ENCODE measurements at regions not wholly inside any gene's neighbourhood (a gene's known extent, or its start where the extent isn't known, plus 50 kb on each side); places are given as distances from the start of the nearest gene placed in this dataset.

- H3K27ac ChIP-seq (ENCODE audit: insufficient read depth in 1 of 2, low read depth in 1 of 2, low read length in 2 of 2, poor library complexity in 1 of 2, severe bottlenecking in 2 of 2): no peak overlapping the region
- WGBS (ENCODE audit: insufficient coverage): 0% methylated on average over 1 of the region's 1 CpG
- no peaks in the 10 kb centered on the region for H3K9me3 ChIP-seq (ENCODE audit: control extremely low read depth in 1 of 5, control insufficient read depth in 4 of 5, insufficient read depth in 2 of 5, low read depth in 1 of 5, low read length in 4 of 5)
- H3K27me3 ChIP-seq (replicated peaks in 2 of 5; ENCODE audit: control insufficient read depth in 4 of 5, insufficient read depth in 5 of 5, low read length in 4 of 5): peaks cover 9 to 73% (median 23%) of the 10 kb centered on the region in 5 experiments
- POLR2A ChIA-PET: no interaction called here
- no peak for DNase-seq
- peaks cover 2 to 13% (median 12%) of the 10 kb centered on the region in 4 experiments for H3K4me1 ChIP-seq (ENCODE audit: control extremely low read depth in 1 of 4, control insufficient read depth in 4 of 4, insufficient read depth in 4 of 4, low read length in 3 of 4)
- H3K4me3 ChIP-seq (ENCODE audit: control insufficient read depth in 1 of 7, extremely low read depth in 1 of 7, insufficient read depth in 4 of 7, low read depth in 2 of 7, low read length in 6 of 7): no peak overlapping the region
- no peaks in the 10 kb centered on the region for H3K36me3 ChIP-seq (ENCODE audit: control insufficient read depth in 4 of 4, insufficient read depth in 4 of 4, low read length in 3 of 4)
- CTCF ChIA-PET: interaction anchor here (0.6 to 4.8 kb wide), 11 partner anchors 13 to 1474 kb away, joined by 3 to 30 read pairs (median 4); no protein-coding TSS in a partner anchor
These were observed 109.4 kb upstream of the ATP11B start for GRCh38 chr3:182683858-182684257.

DNA sequence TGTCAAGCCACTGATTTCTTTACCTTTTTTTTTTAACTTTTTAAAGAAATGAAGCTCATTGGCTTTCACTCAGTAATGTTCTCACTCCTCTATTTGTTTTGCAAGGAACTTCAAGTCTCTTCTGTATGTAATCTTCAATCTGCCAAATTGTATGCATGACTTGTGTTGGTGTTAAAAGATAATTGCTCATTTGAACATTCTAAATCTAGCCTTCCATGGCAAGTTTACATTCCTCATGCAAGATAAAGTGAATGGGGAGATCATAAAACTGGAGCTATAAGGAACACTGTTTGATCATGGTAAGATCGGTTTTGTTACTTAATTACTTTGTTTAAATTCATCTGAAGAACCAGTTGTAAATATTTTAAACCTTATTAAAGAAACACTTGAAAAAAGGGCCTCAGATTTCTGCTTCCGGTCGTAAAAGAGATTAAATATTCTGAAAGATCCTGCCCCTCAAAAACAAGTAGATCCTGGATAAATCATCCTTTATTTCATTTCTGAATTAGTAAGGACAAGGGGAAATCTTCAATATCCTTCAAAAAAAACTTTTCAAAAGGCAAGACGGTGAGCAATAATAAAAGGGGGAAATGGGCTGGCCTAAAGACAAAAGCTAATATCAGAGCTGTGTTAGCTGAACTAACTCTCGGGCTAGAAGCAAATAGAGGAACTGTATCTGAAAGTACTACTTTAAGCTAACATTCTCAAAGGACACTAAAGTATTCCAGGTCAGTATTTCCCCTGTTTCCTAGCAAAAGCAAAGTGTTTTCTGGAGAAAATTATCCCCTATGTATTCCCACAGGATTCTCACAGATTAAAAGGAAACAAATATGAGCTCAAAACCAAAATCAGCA is 107.0 kb upstream of the ATP11B start:
- ChIA-PET POLR2A (no interaction called here), CTCF (interaction anchor here (0.8 to 4.8 kb wide), 6 partner anchors 8 to 1360 kb away, joined by 3 to 30 read pairs (median 3); no protein-coding TSS in a partner anchor)
- no peaks in the 10 kb centered on the region for H3K36me3 ChIP-seq (ENCODE audit: control insufficient read depth in 4 of 4, insufficient read depth in 4 of 4, low read length in 3 of 4)
- no peaks in the 10 kb centered on the region for H3K9me3 ChIP-seq (ENCODE audit: control extremely low read depth in 1 of 5, control insufficient read depth in 4 of 5, insufficient read depth in 2 of 5, low read depth in 1 of 5, low read length in 4 of 5)
- H3K27ac ChIP-seq (ENCODE audit: insufficient read depth in 1 of 2, low read depth in 1 of 2, low read length in 2 of 2, poor library complexity in 1 of 2, severe bottlenecking in 2 of 2): no peak overlapping the region
- WGBS (ENCODE audit: insufficient coverage): 42% methylated on average over 2 of the region's 5 CpGs
- H3K27me3 ChIP-seq (replicated peaks in 2 of 5; ENCODE audit: control insufficient read depth in 4 of 5, insufficient read depth in 5 of 5, low read length in 4 of 5): peaks cover 4 to 62% (median 23%) of the 10 kb centered on the region in 5 experiments
- H3K4me1 ChIP-seq (ENCODE audit: control extremely low read depth in 1 of 4, control insufficient read depth in 4 of 4, insufficient read depth in 4 of 4, low read length in 3 of 4): peaks cover 2 to 13% (median 12%) of the 10 kb centered on the region in 4 experiments
- no peak overlapping the region for H3K4me3 ChIP-seq (ENCODE audit: control insufficient read depth in 1 of 7, extremely low read depth in 1 of 7, insufficient read depth in 4 of 7, low read depth in 2 of 7, low read length in 6 of 7)
- peak in 1 of 3 donors; percentile 17 for DNase-seq

- 83% methylated on average over 1 of the region's 2 CpGs for WGBS (ENCODE audit: insufficient coverage)
- H3K27ac ChIP-seq (ENCODE audit: insufficient read depth in 1 of 2, low read depth in 1 of 2, low read length in 2 of 2, poor library complexity in 1 of 2, severe bottlenecking in 2 of 2): no peak overlapping the region
- CTCF ChIA-PET: no interaction called here
- no peaks in the 10 kb centered on the region for H3K36me3 ChIP-seq (ENCODE audit: control insufficient read depth in 4 of 4, insufficient read depth in 4 of 4, low read length in 3 of 4)
- H3K9me3 ChIP-seq (ENCODE audit: control extremely low read depth in 1 of 5, control insufficient read depth in 4 of 5, insufficient read depth in 2 of 5, low read depth in 1 of 5, low read length in 4 of 5): no peaks in the 10 kb centered on the region
- H3K4me1 ChIP-seq (ENCODE audit: control extremely low read depth in 1 of 4, control insufficient read depth in 4 of 4, insufficient read depth in 4 of 4, low read length in 3 of 4): no peaks in the 10 kb centered on the region
- no peak overlapping the region for H3K4me3 ChIP-seq (ENCODE audit: control insufficient read depth in 1 of 7, extremely low read depth in 1 of 7, insufficient read depth in 4 of 7, low read depth in 2 of 7, low read length in 6 of 7)
- POLR2A ChIA-PET: no interaction called here
- no peak for DNase-seq
- H3K27me3 ChIP-seq (replicated peaks in 2 of 5; ENCODE audit: control insufficient read depth in 4 of 5, insufficient read depth in 5 of 5, low read length in 4 of 5): peaks cover 0 to 26% (median 9%) of the 10 kb centered on the region in 5 experiments
These were observed 103.1 kb upstream of the ATP11B start for GRCh38 chr3:182690172-182690571.

DNA sequence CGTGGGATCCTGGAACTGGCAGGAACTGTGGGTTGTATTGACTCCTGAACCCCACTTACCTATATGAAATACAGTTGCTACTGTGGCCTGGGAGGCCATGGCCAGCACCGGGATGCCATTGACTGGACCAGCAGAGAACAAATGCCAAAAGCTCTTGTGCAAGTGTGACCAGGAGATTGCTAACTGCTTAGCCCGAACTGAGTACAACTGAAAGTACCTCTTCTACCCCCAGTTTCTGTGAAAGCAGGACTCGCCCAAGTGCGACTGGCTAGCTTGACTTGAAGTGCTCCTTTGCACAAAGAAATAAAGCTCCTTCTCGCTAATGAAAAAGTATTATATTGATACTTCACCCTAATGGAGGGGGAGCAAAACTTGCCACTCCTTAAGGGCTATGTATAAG is 101.3 kb upstream of the ATP11B start:
- POLR2A ChIA-PET: interaction anchor here (1.0 kb wide), 1 partner anchor 32 kb away, joined by 6 read pairs; no protein-coding TSS in a partner anchor
- no peaks in the 10 kb centered on the region for H3K4me1 ChIP-seq (ENCODE audit: control extremely low read depth in 1 of 4, control insufficient read depth in 4 of 4, insufficient read depth in 4 of 4, low read length in 3 of 4)
- peaks cover 0 to 11% (median 0%) of the 10 kb centered on the region in 5 experiments for H3K27me3 ChIP-seq (replicated peaks in 2 of 5; ENCODE audit: control insufficient read depth in 4 of 5, insufficient read depth in 5 of 5, low read length in 4 of 5)
- CTCF ChIA-PET: interaction anchor here (0.5 kb wide), 1 partner anchor 975 kb away, joined by 3 read pairs; no protein-coding TSS in a partner anchor
- DNase-seq: no peak
- H3K27ac ChIP-seq (ENCODE audit: insufficient read depth in 1 of 2, low read depth in 1 of 2, low read length in 2 of 2, poor library complexity in 1 of 2, severe bottlenecking in 2 of 2): no peak overlapping the region
- H3K36me3 ChIP-seq (ENCODE audit: control insufficient read depth in 4 of 4, insufficient read depth in 4 of 4, low read length in 3 of 4): no peaks in the 10 kb centered on the region
- no peak overlapping the region for H3K4me3 ChIP-seq (ENCODE audit: control insufficient read depth in 1 of 7, extremely low read depth in 1 of 7, insufficient read depth in 4 of 7, low read depth in 2 of 7, low read length in 6 of 7)
- WGBS (ENCODE audit: insufficient coverage): 83% methylated on average over 3 of the region's 6 CpGs
- no peaks in the 10 kb centered on the region for H3K9me3 ChIP-seq (ENCODE audit: control extremely low read depth in 1 of 5, control insufficient read depth in 4 of 5, insufficient read depth in 2 of 5, low read depth in 1 of 5, low read length in 4 of 5)

GRCh38 chr3:182692695-182693094 is 100.6 kb upstream of the ATP11B start:
- ChIA-PET POLR2A (no interaction called here), CTCF (no interaction called here)
- Histone ChIP-seq H3K9me3 (ENCODE audit: control extremely low read depth in 1 of 5, control insufficient read depth in 4 of 5, insufficient read depth in 2 of 5, low read depth in 1 of 5, low read length in 4 of 5) (no peaks in the 10 kb centered on the region), H3K27me3 (replicated peaks in 2 of 5; ENCODE audit: control insufficient read depth in 4 of 5, insufficient read depth in 5 of 5, low read length in 4 of 5) (peaks cover 0 to 9% (median 0%) of the 10 kb centered on the region in 5 experiments), H3K4me1 (ENCODE audit: control extremely low read depth in 1 of 4, control insufficient read depth in 4 of 4, insufficient read depth in 4 of 4, low read length in 3 of 4) (no peaks in the 10 kb centered on the region), H3K4me3 (ENCODE audit: control insufficient read depth in 1 of 7, extremely low read depth in 1 of 7, insufficient read depth in 4 of 7, low read depth in 2 of 7, low read length in 6 of 7) (no peak overlapping the region), H3K27ac (ENCODE audit: insufficient read depth in 1 of 2, low read depth in 1 of 2, low read length in 2 of 2, poor library complexity in 1 of 2, severe bottlenecking in 2 of 2) (no peak overlapping the region), H3K36me3 (ENCODE audit: control insufficient read depth in 4 of 4, insufficient read depth in 4 of 4, low read length in 3 of 4) (no peaks in the 10 kb centered on the region)
- WGBS (ENCODE audit: insufficient coverage): no CpG with 5 or more reads among the region's 1 CpG
- peak in 2 of 3 donors; percentile 54 to 59 for DNase-seq

- H3K4me1 ChIP-seq (ENCODE audit: control extremely low read depth in 1 of 4, control insufficient read depth in 4 of 4, insufficient read depth in 4 of 4, low read length in 3 of 4): no peaks in the 10 kb centered on the region
- no peaks in the 10 kb centered on the region for H3K36me3 ChIP-seq (ENCODE audit: control insufficient read depth in 4 of 4, insufficient read depth in 4 of 4, low read length in 3 of 4)
- ChIA-PET CTCF (no interaction called here), POLR2A (no interaction called here)
- no peak overlapping the region for H3K27ac ChIP-seq (ENCODE audit: insufficient read depth in 1 of 2, low read depth in 1 of 2, low read length in 2 of 2, poor library complexity in 1 of 2, severe bottlenecking in 2 of 2)
- 89% methylated on average over 1 of the region's 3 CpGs for WGBS (ENCODE audit: insufficient coverage)
- DNase-seq: no peak
- no peak overlapping the region for H3K4me3 ChIP-seq (ENCODE audit: control insufficient read depth in 1 of 7, extremely low read depth in 1 of 7, insufficient read depth in 4 of 7, low read depth in 2 of 7, low read length in 6 of 7)
- no peaks in the 10 kb centered on the region for H3K9me3 ChIP-seq (ENCODE audit: control extremely low read depth in 1 of 5, control insufficient read depth in 4 of 5, insufficient read depth in 2 of 5, low read depth in 1 of 5, low read length in 4 of 5)
- peaks cover 0 to 6% (median 0%) of the 10 kb centered on the region in 5 experiments for H3K27me3 ChIP-seq (replicated peaks in 2 of 5; ENCODE audit: control insufficient read depth in 4 of 5, insufficient read depth in 5 of 5, low read length in 4 of 5)
These were observed 99.6 kb upstream of the ATP11B start for GRCh38 chr3:182693723-182694122.

DNA sequence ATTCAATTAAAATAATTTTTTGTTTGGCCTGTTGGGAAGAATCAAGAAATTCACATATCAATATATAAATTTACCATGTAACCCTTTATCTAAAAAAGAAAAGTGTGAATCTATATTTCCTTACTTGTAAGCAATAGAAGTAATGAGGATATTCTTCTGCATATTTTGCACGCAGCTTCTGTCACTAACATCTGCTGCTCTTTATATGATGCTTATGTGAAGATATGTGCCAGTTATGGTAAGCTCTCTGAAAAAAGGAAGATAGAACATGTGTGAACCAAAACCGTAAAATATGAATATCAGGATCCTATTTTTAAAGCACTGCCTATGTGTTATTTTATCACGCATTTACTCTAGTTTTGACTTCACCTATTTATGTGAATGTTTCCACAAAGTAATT is 96.4 kb upstream of the ATP11B start:
- DNase-seq: no peak
- CTCF ChIA-PET: interaction anchor here (1.1 to 1.6 kb wide), 3 partner anchors 12 to 14 kb away, joined by 4 read pairs; no protein-coding TSS in a partner anchor
- Histone ChIP-seq H3K36me3 (ENCODE audit: control insufficient read depth in 4 of 4, insufficient read depth in 4 of 4, low read length in 3 of 4) (no peaks in the 10 kb centered on the region), H3K27me3 (replicated peaks in 2 of 5; ENCODE audit: control insufficient read depth in 4 of 5, insufficient read depth in 5 of 5, low read length in 4 of 5) (no peaks in the 10 kb centered on the region), H3K4me1 (ENCODE audit: control extremely low read depth in 1 of 4, control insufficient read depth in 4 of 4, insufficient read depth in 4 of 4, low read length in 3 of 4) (no peaks in the 10 kb centered on the region), H3K9me3 (ENCODE audit: control extremely low read depth in 1 of 5, control insufficient read depth in 4 of 5, insufficient read depth in 2 of 5, low read depth in 1 of 5, low read length in 4 of 5) (no peaks in the 10 kb centered on the region), H3K4me3 (ENCODE audit: control insufficient read depth in 1 of 7, extremely low read depth in 1 of 7, insufficient read depth in 4 of 7, low read depth in 2 of 7, low read length in 6 of 7) (no peak overlapping the region), H3K27ac (ENCODE audit: insufficient read depth in 1 of 2, low read depth in 1 of 2, low read length in 2 of 2, poor library complexity in 1 of 2, severe bottlenecking in 2 of 2) (no peak overlapping the region)
- 100% methylated on average over 1 of the region's 3 CpGs for WGBS (ENCODE audit: insufficient coverage)
- POLR2A ChIA-PET: no interaction called here

Data from common myeloid progenitor, CD34-positive (primary cell).